ENCODE measurements at regions not wholly inside any gene's neighbourhood (a gene's known extent, or its start where the extent isn't known, plus 50 kb on each side); places are given as distances from the start of the nearest gene placed in this dataset.

- TF ChIP-seq CTCF (IDR thresholded peaks at IDR 0.05) (no peak), POLR2A (IDR thresholded peaks at IDR 0.05) (no peak), EP300 (IDR thresholded peaks at IDR 0.05) (no peak), POLR2AphosphoS5 (IDR thresholded peaks at IDR 0.05) (no peak)
Observed at GRCh38 chrX:155745792-155746191, 133.0 kb upstream of the TMLHE start.
